ENCODE measurements at regions not wholly inside any gene's neighbourhood (a gene's known extent, or its start where the extent isn't known, plus 50 kb on each side); places are given as distances from the start of the nearest gene placed in this dataset.

GRCh38 chr18:64936671-64937070 lies 787.8 kb upstream of the LINC00305 start:
- peaks cover 5 to 35% (median 10%) of the 10 kb centered on the region in 6 donors for H3K9me3 Mint-ChIP-seq
- H3K27ac Mint-ChIP-seq, result no peak overlapping the region
- DNase-seq, result no peak
- no peaks in the 10 kb centered on the region for H3K36me3 Mint-ChIP-seq
- no peaks in the 10 kb centered on the region for H3K27me3 Mint-ChIP-seq (ENCODE audit: low read depth in 3 of 3)
- H3K4me3 Mint-ChIP-seq, result no peak overlapping the region
- H3K4me1 Mint-ChIP-seq, result no peaks in the 10 kb centered on the region

GRCh38 chr18:64929036-64929435 lies 780.1 kb upstream of the LINC00305 start:
- Mint-ChIP-seq H3K4me1 (no peaks in the 10 kb centered on the region), H3K27me3 (ENCODE audit: low read depth in 3 of 3) (no peaks in the 10 kb centered on the region), H3K27ac (no peak overlapping the region), H3K4me3 (no peak overlapping the region), H3K9me3 (peaks cover 0 to 23% (median 16%) of the 10 kb centered on the region in 6 donors), H3K36me3 (no peaks in the 10 kb centered on the region)
- DNase-seq, result no peak

- Mint-ChIP-seq H3K27me3 (ENCODE audit: low read depth in 3 of 3) (peaks cover 0 to 1% (median 0%) of the 10 kb centered on the region in 3 donors), H3K27ac (no peak overlapping the region), H3K9me3 (peaks cover 6 to 36% (median 16%) of the 10 kb centered on the region in 6 donors), H3K36me3 (peaks cover 0 to 4% (median 0%) of the 10 kb centered on the region in 3 donors), H3K4me1 (no peaks in the 10 kb centered on the region), H3K4me3 (no peak overlapping the region)
- no peak for DNase-seq
These were observed 771.2 kb upstream of the LINC00305 start for GRCh38 chr18:64919971-64920570.

- peaks cover 0 to 1% (median 0%) of the 10 kb centered on the region in 3 donors for H3K27me3 Mint-ChIP-seq (ENCODE audit: low read depth in 3 of 3)
- no peak overlapping the region for H3K4me3 Mint-ChIP-seq
- no peaks in the 10 kb centered on the region for H3K4me1 Mint-ChIP-seq
- H3K36me3 Mint-ChIP-seq, result peaks cover 0 to 4% (median 0%) of the 10 kb centered on the region in 3 donors
- H3K27ac Mint-ChIP-seq, result no peak overlapping the region
- H3K9me3 Mint-ChIP-seq, result peaks cover 6 to 38% (median 12%) of the 10 kb centered on the region in 6 donors
- DNase-seq, result no peak
These were observed 770.0 kb upstream of the LINC00305 start for GRCh38 chr18:64918851-64919250.

GRCh38 chr18:64893349-64893748 lies 744.5 kb upstream of the LINC00305 start:
- no peak overlapping the region for H3K27ac Mint-ChIP-seq
- H3K4me1 Mint-ChIP-seq, result no peaks in the 10 kb centered on the region
- H3K27me3 Mint-ChIP-seq (ENCODE audit: low read depth in 3 of 3), result peaks cover 0 to 2% (median 0%) of the 10 kb centered on the region in 3 donors
- H3K36me3 Mint-ChIP-seq, result no peaks in the 10 kb centered on the region
- no peak overlapping the region for H3K4me3 Mint-ChIP-seq
- H3K9me3 Mint-ChIP-seq, result peaks cover 12 to 65% (median 33%) of the 10 kb centered on the region in 6 donors
- no peak for DNase-seq

- peaks cover 0 to 49% (median 31%) of the 10 kb centered on the region in 6 donors for H3K9me3 Mint-ChIP-seq
- H3K4me1 Mint-ChIP-seq, result no peaks in the 10 kb centered on the region
- no peak for DNase-seq
- no peaks in the 10 kb centered on the region for H3K36me3 Mint-ChIP-seq
- H3K4me3 Mint-ChIP-seq, result no peak overlapping the region
- peaks cover 0 to 5% (median 0%) of the 10 kb centered on the region in 3 donors for H3K27me3 Mint-ChIP-seq (ENCODE audit: low read depth in 3 of 3)
- no peak overlapping the region for H3K27ac Mint-ChIP-seq
These were observed 740.1 kb upstream of the LINC00305 start for GRCh38 chr18:64888956-64889355.

- H3K36me3 Mint-ChIP-seq, result peaks cover 0 to 5% (median 0%) of the 10 kb centered on the region in 3 donors
- peaks cover 0 to 43% (median 23%) of the 10 kb centered on the region in 6 donors for H3K9me3 Mint-ChIP-seq
- DNase-seq, result no peak
- H3K27me3 Mint-ChIP-seq (ENCODE audit: low read depth in 3 of 3), result peaks cover 0 to 5% (median 0%) of the 10 kb centered on the region in 3 donors
- no peak overlapping the region for H3K27ac Mint-ChIP-seq
- no peaks in the 10 kb centered on the region for H3K4me1 Mint-ChIP-seq
- H3K4me3 Mint-ChIP-seq, result no peak overlapping the region
These were observed 738.1 kb upstream of the LINC00305 start for GRCh38 chr18:64886995-64887394.

- no peak for DNase-seq
- H3K9me3 Mint-ChIP-seq, result peaks cover 0 to 33% (median 18%) of the 10 kb centered on the region in 6 donors
- H3K36me3 Mint-ChIP-seq, result peaks cover 0 to 5% (median 0%) of the 10 kb centered on the region in 3 donors
- no peak overlapping the region for H3K27ac Mint-ChIP-seq
- no peak overlapping the region for H3K4me3 Mint-ChIP-seq
- H3K4me1 Mint-ChIP-seq, result no peaks in the 10 kb centered on the region
- peaks cover 0 to 3% (median 2%) of the 10 kb centered on the region in 3 donors for H3K27me3 Mint-ChIP-seq (ENCODE audit: low read depth in 3 of 3)
These were observed 734.0 kb upstream of the LINC00305 start for GRCh38 chr18:64882896-64883295.

- no peak overlapping the region for H3K4me3 Mint-ChIP-seq
- peaks cover 0 to 3% (median 0%) of the 10 kb centered on the region in 3 donors for H3K36me3 Mint-ChIP-seq
- DNase-seq, result no peak
- H3K4me1 Mint-ChIP-seq, result no peaks in the 10 kb centered on the region
- H3K27me3 Mint-ChIP-seq (ENCODE audit: low read depth in 3 of 3), result peaks cover 0 to 2% (median 2%) of the 10 kb centered on the region in 3 donors
- H3K27ac Mint-ChIP-seq, result no peak overlapping the region
- H3K9me3 Mint-ChIP-seq, result peaks cover 2 to 42% (median 20%) of the 10 kb centered on the region in 6 donors
These were observed 727.9 kb upstream of the LINC00305 start for GRCh38 chr18:64876833-64877232.

GRCh38 chr18:64872710-64873458 lies 724.0 kb upstream of the LINC00305 start:
- Mint-ChIP-seq H3K9me3 (peaks cover 5 to 57% (median 30%) of the 10 kb centered on the region in 6 donors), H3K4me3 (no peak overlapping the region), H3K36me3 (peaks cover 0 to 3% (median 0%) of the 10 kb centered on the region in 3 donors), H3K4me1 (no peaks in the 10 kb centered on the region), H3K27ac (no peak overlapping the region), H3K27me3 (ENCODE audit: low read depth in 3 of 3) (peaks cover 0 to 4% (median 0%) of the 10 kb centered on the region in 3 donors)
- DNase-seq, result no peak

- Mint-ChIP-seq H3K36me3 (peaks cover 0 to 3% (median 0%) of the 10 kb centered on the region in 3 donors), H3K4me1 (no peaks in the 10 kb centered on the region), H3K9me3 (peaks cover 15 to 58% (median 31%) of the 10 kb centered on the region in 6 donors), H3K27me3 (ENCODE audit: low read depth in 3 of 3) (peaks cover 0 to 2% (median 0%) of the 10 kb centered on the region in 3 donors), H3K27ac (no peak overlapping the region), H3K4me3 (no peak overlapping the region)
- DNase-seq, result no peak
These were observed 705.2 kb upstream of the LINC00305 start for GRCh38 chr18:64854112-64854511.

- Mint-ChIP-seq H3K4me1 (no peaks in the 10 kb centered on the region), H3K27ac (no peak overlapping the region), H3K4me3 (no peak overlapping the region), H3K36me3 (no peaks in the 10 kb centered on the region), H3K27me3 (ENCODE audit: low read depth in 3 of 3) (peaks cover 0 to 2% (median 0%) of the 10 kb centered on the region in 3 donors), H3K9me3 (peaks cover 9 to 44% (median 20%) of the 10 kb centered on the region in 6 donors)
- DNase-seq, result no peak
These were observed 703.4 kb upstream of the LINC00305 start for GRCh38 chr18:64852281-64852680.

GRCh38 chr18:64851726-64852125 lies 702.8 kb upstream of the LINC00305 start:
- H3K9me3 Mint-ChIP-seq, result peaks cover 9 to 49% (median 26%) of the 10 kb centered on the region in 6 donors
- no peaks in the 10 kb centered on the region for H3K4me1 Mint-ChIP-seq
- no peak overlapping the region for H3K27ac Mint-ChIP-seq
- H3K36me3 Mint-ChIP-seq, result no peaks in the 10 kb centered on the region
- no peaks in the 10 kb centered on the region for H3K27me3 Mint-ChIP-seq (ENCODE audit: low read depth in 3 of 3)
- DNase-seq, result no peak
- no peak overlapping the region for H3K4me3 Mint-ChIP-seq

- no peak overlapping the region for H3K4me3 Mint-ChIP-seq
These were observed 701.9 kb upstream of the LINC00305 start for GRCh38 chr18:64850791-64851190.

More at GRCh38 chr18:64850791-64851190, 701.9 kb upstream of the LINC00305 start:
- Mint-ChIP-seq H3K4me1 (no peaks in the 10 kb centered on the region), H3K36me3 (no peaks in the 10 kb centered on the region), H3K27ac (no peak overlapping the region), H3K9me3 (peaks cover 13 to 52% (median 26%) of the 10 kb centered on the region in 6 donors), H3K27me3 (ENCODE audit: low read depth in 3 of 3) (no peaks in the 10 kb centered on the region)
- DNase-seq, result no peak
